Loucy (cell line): ENCODE measurements at regions not wholly inside any gene's neighbourhood (a gene's known extent, or its start where the extent isn't known, plus 50 kb on each side); places are given as distances from the start of the nearest gene placed in this dataset.

ENCODE experiments used
- EZH2phosphoT487 ChIP-seq: fragments of 200-600 bp; IDR thresholded peaks from 2 replicates; pipeline ENCODE4 v1.6.1; 2018; ENCODE audit warnings: antibody characterized with exemption, mild to moderate bottlenecking, moderate library complexity, borderline replicate concordance
- TF ChIP-seq, protein P1 (sequence below): fragments of 200-600 bp; sonication (generic); conservative IDR thresholded peaks from 2 replicates; pipeline ENCODE4 v1.5.1; 2014; ENCODE audit warnings: mild to moderate bottlenecking, antibody characterized with exemption, low read length

DNA sequence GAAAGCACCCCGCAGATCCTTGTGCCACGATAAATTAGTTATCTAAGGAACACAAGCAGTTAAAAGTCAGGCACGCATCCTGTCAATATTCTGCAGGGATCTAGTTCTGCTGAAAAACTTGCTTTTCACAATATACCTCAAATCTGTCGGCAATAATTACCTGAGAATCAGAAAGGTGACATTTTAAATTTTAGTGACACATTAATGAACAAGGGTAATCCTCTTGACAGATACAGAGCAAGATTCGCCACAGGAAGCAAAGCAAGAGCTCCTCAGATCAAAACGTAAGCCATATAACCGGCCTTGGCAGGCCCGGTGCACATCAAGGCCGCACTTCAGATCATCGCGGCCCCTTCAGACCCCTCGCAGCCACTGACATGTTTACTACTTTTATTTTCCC lies 185.7 kb downstream of the ATPSCKMT start:
- TF ChIP-seq, protein P1, sequence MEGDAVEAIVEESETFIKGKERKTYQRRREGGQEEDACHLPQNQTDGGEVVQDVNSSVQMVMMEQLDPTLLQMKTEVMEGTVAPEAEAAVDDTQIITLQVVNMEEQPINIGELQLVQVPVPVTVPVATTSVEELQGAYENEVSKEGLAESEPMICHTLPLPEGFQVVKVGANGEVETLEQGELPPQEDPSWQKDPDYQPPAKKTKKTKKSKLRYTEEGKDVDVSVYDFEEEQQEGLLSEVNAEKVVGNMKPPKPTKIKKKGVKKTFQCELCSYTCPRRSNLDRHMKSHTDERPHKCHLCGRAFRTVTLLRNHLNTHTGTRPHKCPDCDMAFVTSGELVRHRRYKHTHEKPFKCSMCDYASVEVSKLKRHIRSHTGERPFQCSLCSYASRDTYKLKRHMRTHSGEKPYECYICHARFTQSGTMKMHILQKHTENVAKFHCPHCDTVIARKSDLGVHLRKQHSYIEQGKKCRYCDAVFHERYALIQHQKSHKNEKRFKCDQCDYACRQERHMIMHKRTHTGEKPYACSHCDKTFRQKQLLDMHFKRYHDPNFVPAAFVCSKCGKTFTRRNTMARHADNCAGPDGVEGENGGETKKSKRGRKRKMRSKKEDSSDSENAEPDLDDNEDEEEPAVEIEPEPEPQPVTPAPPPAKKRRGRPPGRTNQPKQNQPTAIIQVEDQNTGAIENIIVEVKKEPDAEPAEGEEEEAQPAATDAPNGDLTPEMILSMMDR = no peak
- no peak for TF ChIP-seq EZH2phosphoT487
